Endothelial cell of hepatic sinusoid (primary cell): ENCODE measurements at regions not wholly inside any gene's neighbourhood (a gene's known extent, or its start where the extent isn't known, plus 50 kb on each side); places are given as distances from the start of the nearest gene placed in this dataset.

Experiments
- in situ Hi-C: cut with HindIII; loops from 2 replicates; pipeline ENCODE4 v1.10.0; 2017; ENCODE audit warnings: low sequenced_read_pairs

GRCh38 chr5:52710310-52710971, 77.3 kb upstream of the ITGA1 start:
- in situ Hi-C loops, result no loop called here

DNA sequence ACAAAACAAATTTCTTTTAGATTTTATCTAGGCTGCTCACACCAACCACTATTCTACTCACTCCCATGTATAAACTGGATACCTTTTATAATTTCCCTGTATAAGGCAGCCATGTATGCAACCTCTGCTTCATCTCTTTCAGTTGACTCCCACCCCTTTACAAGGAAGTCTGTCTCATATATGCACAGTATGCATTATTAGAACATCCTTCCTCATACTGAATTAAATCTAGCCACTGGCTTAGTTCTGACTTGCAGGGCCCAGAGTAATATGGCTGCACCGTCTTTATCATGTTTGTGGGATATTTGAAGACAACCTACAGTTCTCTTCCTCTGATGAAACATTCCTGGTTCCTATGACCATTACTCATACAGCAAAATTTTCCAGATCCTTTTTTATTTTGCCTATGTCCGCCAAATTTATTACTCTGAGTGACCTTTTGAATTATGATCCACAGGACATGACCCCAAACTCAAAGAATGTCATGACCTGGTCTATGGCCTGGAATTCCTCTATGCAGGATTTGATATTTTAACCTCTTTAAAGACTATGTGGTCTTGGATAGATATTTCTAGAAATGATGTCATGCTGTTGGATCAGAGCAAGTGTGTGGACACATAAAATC, 76.6 kb upstream of the ITGA1 start:
- in situ Hi-C loops, result no loop called here

GRCh38 chr5:52712354-52712753, 75.4 kb upstream of the ITGA1 start:
- in situ Hi-C loops, result no loop called here

DNA sequence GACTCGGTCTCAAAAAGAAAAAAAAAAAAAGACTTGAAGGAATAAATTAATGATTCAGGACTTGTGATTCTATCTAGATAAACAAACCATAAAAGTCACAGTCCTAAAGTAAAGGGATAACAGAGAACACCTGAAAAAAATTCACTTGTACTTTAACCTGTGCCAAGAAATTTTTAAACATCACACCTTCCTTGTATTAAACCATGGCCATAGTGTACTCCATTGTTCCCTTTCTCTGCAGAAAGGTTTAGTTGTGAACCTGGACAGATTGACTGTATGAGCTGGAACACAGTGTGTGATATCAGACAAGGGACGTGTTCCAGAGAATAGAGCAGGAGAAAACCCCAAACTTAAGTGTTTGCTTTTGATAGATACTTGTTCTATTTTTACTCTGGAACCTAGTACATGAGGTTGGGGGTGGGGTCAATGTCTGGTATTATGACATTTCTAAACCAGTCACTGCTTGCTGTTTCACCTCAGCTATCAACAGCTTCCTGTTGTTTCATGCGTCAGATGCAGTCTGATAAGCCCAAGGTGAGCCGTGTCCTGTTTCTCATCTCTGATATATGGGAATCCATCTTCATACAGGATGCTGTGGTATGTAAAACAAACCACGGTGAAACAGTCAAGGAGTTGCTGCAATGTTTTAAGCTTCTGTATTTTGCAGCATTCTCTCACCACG, 62.5 kb upstream of the ITGA1 start:
- in situ Hi-C loops, result loop anchor here (5.0 kb wide), 1 partner anchor 87 kb away; no protein-coding TSS in a partner anchor

GRCh38 chr5:52725808-52726207, 61.9 kb upstream of the ITGA1 start:
- in situ Hi-C loops, result loop anchor here (5.0 kb wide), 1 partner anchor 86 kb away; no protein-coding TSS in a partner anchor

DNA sequence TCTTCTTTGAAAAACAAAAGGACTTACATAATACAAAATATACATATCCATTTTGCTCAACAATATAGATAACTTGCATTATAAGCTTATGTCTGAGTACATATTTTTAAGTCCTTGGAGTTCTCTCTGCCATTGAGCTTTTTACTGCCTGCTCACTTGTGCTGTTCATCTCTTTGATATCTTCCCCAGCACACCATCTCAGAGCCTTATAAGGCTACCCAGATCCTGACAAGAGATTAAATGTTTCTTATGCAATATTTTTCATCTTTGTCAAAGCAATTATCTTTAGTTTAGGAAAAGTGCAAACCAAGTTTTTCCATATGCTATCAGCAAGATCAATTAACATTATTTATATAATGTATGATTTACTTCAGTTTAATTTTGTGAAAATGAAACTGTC, 60.7 kb upstream of the ITGA1 start:
- in situ Hi-C loops, result loop anchor here (5.0 kb wide), 1 partner anchor 85 kb away; no protein-coding TSS in a partner anchor

DNA sequence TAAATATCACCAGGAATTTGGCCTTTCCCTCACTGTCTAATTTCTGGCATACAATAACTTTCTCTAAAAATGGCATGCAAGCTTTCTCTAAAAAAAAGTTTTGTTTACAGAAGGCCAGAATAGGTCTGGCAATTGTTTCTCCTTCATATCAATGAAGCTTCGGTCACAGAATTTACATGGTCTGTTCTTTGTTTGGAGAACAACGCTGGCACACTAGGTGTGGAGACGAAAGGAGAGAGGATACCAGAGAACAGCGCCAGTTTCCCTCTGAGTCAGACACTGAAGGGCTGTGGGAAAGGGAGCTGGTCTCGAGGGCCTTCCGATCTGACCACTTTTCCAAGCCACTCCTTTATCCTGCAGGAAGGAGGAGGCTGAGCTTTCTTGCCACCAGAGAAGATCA, 60.1 kb upstream of the ITGA1 start:
- in situ Hi-C loops, result loop anchor here (5.0 kb wide), 1 partner anchor 85 kb away; no protein-coding TSS in a partner anchor

DNA sequence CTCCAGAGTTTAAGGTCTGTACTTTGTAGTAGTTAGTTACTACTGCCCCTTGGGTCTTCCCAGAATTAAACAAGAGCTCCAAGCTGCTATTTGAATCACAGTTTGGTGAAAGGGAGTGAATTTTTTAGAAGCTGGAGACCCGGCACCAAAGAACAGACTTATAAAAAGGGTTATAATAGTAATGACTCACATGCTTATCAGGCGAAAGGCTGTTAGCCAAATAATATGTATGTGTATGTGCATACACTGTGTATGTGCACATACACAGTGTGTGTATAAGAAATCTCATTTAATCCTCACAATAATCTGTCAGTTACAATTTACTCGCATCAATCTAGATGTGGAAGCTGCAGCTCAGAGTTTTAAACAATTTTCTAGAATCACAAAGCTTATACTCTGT, 59.5 kb upstream of the ITGA1 start:
- in situ Hi-C loops, result loop anchor here (5.0 kb wide), 1 partner anchor 84 kb away; no protein-coding TSS in a partner anchor

DNA sequence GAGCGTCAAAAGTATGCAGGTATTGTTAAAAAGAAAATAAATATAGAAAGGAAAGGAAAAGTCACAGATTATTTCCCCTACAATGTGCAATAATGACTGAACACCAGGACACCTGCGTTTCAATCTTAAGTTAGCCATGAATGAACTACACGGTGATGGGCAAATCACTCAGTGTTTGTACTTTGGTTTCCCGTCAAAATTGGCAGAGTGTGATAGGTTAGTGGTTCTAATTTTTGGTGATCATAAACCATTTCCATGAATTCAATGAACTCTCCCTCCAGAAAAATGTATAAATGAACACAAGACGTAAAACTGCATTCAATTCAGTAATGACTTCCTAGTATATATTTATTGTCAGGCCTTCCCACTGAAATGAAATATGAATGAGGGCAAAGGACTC, 59.0 kb upstream of the ITGA1 start:
- in situ Hi-C loops, result loop anchor here (5.0 kb wide), 1 partner anchor 84 kb away; no protein-coding TSS in a partner anchor

GRCh38 chr5:52731274-52732027, 56.3 kb upstream of the ITGA1 start:
- in situ Hi-C loops, result no loop called here

- in situ Hi-C loops, result no loop called here
Measured at GRCh38 chr5:52734557-52734956, 53.2 kb upstream of the ITGA1 start.

DNA sequence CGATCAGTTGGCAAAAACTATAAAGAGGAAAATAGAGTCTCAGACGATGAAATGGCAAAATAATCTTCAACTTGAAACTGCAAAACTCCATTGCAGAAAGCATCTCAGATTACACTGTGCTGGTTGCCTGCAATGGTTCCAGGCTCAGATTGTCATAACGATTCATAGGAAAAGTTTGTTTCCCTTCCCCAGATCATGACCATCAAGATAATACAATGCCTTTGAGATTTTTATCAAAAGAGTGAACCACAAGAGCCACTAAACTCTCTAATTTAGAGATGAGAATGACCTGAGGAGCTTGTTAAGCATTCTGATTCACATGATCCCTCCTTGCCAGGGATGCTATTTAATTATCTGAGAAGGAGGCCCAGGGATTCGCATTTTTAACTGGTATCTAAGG, 52.6 kb upstream of the ITGA1 start:
- in situ Hi-C loops, result no loop called here
